H1 (cell line): ENCODE measurements at regions not wholly inside any gene's neighbourhood (a gene's known extent, or its start where the extent isn't known, plus 50 kb on each side); places are given as distances from the start of the nearest gene placed in this dataset.

Source experiments
- CHD1 ChIP-seq: IDR thresholded peaks from 2 replicates; pipeline ENCODE4 v1.6.1; 2012; ENCODE audit warnings: low read depth, low read length, improper control_type of control experiment
- RAD21 ChIP-seq, 2 experiments: IDR thresholded peaks in 1 of 2; conservative IDR thresholded peaks in 1 of 2; 2 replicates each; pipeline ENCODE4 v1.6.1; 2011; ENCODE audit warnings: low read depth in 2 of 2, low read length in 2 of 2, improper control_type of control experiment in 1 of 2, inconsistent platforms in 1 of 2, mild to moderate bottlenecking in 1 of 2, moderate library complexity in 1 of 2
- RBBP5 ChIP-seq: IDR thresholded peaks from 2 replicates; pipeline ENCODE4 v1.7.1; 2012; ENCODE audit warnings: low read depth, mild to moderate bottlenecking, inconsistent platforms, low read length, moderate library complexity, borderline replicate concordance
- SP4 ChIP-seq: IDR thresholded peaks from 2 replicates; pipeline ENCODE4 v1.6.1; 2012; ENCODE audit warnings: low read length, inconsistent platforms

GRCh38 chr6:74091794-74092157 is 395.8 kb downstream of the CD109 start (continued):
- TF ChIP-seq RAD21 (IDR thresholded peaks at IDR 0.05 in 1 of 2, conservative IDR thresholded peaks at IDR 0.05 in 1 of 2; ENCODE audit: low read depth in 2 of 2, low read length in 2 of 2) = no peak
- no peak for TF ChIP-seq CHD1
- TF ChIP-seq SP4 = no peak
- no peak for TF ChIP-seq RBBP5
